CD4-positive, alpha-beta T cell treated with Interleukin-12 subunit alpha and Interleukin-12 subunit beta, for 1 hour (primary cell): ENCODE measurements at regions not wholly inside any gene's neighbourhood (a gene's known extent, or its start where the extent isn't known, plus 50 kb on each side); places are given as distances from the start of the nearest gene placed in this dataset.
"Not testable (repeated sequence)": the region's sequence is repeated elsewhere in the genome, so short reads cannot be mapped to it uniquely, and the experiment has no call there.

Source experiments
- DNase-seq: peaks from one replicate; pipeline ENCODE4 v3.0.0-alpha.2; 2020

DNA sequence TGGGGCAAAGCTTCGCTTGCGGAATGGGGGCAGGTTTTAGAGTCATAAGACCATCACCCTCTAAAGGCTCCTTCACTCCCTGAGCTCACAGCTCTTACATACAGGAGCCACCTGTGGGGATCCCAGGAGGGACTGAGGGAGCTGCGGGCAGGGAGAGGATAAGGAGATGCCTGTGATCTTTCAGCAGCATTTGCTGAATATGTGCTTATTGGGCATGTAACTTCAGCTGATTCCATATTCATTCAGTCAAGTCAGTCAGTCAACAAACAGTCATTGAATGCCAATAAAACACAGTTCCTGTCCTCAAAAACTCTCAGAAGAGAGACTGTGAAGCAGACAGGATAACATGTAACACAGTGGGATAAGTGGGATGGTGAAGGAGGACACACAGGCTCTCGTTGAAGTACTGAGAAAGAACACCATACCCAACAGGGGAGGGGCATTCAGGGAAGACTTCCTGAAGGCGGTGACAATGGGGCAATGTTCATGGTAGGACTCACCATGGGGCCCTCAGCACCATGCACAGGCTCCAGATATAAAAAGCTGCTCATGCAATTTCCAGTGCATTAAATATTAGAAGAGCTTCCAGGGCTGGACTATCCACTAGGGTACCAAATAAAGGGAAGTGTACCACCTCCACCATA lies 240.9 kb downstream of the UACA start:
- DNase-seq = no peak

DNA sequence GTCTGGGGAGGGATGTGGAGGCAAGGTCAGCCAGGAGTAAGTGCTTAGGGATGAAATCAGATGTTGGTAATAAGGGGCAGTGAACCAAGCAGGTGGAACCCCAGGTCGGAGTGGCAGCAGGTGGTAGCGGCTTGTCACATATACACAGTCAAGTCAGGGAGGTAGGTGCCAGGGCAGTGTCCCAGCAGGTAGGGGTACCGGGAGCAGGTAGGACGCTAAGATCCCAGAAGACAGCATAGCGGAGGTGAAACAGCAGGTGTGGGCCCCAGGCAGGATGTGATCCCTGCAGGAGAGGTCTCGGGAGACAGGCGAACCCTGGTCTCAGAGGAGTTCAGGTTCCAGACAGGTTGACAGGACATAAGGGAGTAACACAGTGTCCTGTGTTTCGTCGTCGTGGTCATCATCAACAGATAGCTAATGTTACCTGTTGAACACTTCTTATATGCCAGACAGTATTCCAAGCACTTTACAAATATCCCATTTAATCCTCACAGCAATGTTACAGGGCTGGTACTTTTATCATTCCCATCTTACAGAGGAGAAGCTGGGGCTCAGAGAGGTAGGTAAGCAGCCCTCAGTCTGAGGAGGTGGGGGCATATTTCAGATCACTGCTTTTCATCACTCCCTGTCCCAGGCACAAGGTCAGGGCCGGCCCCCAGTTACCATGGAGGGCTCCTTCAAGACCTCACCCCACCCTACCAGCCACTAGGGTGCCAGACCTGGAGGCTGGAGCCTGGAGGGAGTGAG lies 241.6 kb downstream of the UACA start:
- no peak for DNase-seq

DNA sequence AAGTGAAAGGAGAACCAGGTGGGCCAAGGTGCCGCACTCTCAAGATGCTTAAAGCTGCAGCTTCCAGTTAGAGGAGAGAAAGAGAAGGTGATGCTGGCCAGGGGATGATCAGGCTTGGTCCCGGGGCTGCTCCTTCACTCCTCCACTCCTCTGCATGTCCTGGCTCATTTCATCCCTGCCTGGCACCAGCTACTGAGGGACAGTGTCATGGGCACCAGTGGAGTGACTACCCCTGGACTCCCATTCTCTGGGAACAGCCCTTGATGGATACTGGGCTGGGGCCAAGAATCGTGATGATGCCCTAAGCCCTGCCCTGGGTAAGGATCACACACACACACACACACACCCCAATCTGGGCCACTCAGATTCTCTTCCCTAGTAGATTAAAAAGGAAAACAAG lies 243.7 kb downstream of the UACA start:
- DNase-seq = no peak

GRCh38 chr15:70519004-70519365 lies 244.4 kb downstream of the UACA start:
- no peak for DNase-seq

DNA sequence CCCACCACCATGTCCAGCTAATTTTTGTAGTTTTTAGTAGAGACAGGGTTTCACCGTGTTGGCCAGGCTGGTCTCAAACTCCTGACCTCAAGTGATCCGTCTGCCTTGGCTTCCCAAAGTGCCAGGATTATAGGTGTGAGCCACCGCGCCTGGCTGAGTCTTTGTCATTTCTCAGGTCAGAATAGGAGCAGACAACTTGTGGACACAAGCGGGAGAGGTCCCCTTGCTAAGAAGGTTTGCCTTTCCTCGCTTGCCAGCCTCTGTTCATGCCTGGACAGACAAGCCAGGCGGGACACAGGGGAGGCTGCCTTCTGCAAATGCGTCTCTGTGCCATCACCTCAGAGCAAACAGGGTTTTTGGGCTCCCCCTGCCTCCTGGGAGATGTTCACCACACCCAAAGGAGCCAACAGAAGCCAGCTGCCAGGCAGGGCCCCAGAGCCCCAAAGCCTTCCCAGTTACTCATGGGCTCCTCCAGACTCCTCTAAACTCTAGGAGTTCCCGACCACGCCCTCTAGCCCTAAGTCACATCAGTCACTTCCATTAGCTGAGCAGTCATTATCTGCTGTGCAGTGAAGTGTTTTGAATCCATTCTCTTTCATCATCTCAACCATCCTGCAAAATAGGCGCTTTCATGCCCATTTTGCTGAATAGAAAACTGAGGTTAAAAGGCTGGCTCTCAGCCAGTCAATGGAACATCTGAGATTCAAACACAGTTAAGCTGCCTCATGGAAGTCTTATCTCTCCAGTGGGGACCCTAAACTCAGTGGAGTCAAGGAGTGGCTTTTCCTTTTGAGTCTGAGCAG lies 245.0 kb downstream of the UACA start:
- DNase-seq = no peak

- DNase-seq = no peak
Observed at GRCh38 chr15:70517194-70517590, 246.2 kb downstream of the UACA start.

- DNase-seq = no peak
Observed at GRCh38 chr15:70516408-70517193, 246.8 kb downstream of the UACA start.

DNA sequence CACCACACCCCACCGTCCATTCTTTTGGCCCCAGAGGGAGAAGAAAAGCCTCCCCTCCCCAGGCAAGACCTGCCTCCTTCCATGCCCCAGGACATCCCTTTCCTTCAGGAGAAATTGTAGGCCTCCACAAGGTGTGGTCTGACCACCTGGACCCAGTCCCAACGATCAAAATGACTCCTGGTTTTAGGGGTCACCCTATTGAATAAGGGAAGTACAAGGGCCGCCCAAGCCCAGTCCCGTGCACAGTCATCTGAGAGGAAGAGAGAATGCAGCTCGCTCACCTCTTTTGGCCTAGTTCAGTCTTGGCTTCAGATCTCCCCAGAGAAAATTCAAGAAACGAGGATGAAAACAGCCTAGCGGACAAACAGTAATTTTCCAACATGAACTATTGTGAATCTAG lies 249.1 kb downstream of the UACA start:
- no peak for DNase-seq

GRCh38 chr15:70513819-70514218 lies 249.5 kb downstream of the UACA start:
- DNase-seq = no peak

- DNase-seq = peak; percentile 65
Observed at GRCh38 chr15:70512772-70513362, 250.5 kb downstream of the UACA start.

GRCh38 chr15:70511972-70512587 lies 251.3 kb downstream of the UACA start:
- DNase-seq = not testable (repeated sequence)

- no peak for DNase-seq
Observed at GRCh38 chr15:70510433-70510832, 252.9 kb downstream of the UACA start.

DNA sequence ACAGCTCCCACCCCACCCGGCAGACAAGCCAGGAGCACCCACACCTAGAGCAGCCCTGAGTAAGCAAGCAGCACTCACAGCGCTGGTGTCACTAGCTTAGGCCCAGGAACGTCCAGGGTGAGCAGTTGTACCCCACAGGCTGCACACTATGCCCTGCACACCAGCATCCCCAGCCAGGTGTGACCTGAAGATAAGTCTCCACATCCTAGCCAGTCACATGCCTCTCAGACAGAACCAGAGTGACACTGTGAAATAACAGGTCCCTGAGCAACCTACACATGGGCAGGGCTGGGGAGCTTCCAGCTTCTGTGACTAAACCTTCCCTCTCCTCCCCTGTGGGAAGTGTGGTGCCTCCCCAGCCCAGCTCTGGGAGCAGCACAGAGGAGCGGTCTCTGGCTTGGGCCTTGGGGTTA lies 253.6 kb downstream of the UACA start:
- no peak for DNase-seq

- peak; percentile 32 for DNase-seq
Observed at GRCh38 chr15:70509282-70509662, 254.1 kb downstream of the UACA start.

DNA sequence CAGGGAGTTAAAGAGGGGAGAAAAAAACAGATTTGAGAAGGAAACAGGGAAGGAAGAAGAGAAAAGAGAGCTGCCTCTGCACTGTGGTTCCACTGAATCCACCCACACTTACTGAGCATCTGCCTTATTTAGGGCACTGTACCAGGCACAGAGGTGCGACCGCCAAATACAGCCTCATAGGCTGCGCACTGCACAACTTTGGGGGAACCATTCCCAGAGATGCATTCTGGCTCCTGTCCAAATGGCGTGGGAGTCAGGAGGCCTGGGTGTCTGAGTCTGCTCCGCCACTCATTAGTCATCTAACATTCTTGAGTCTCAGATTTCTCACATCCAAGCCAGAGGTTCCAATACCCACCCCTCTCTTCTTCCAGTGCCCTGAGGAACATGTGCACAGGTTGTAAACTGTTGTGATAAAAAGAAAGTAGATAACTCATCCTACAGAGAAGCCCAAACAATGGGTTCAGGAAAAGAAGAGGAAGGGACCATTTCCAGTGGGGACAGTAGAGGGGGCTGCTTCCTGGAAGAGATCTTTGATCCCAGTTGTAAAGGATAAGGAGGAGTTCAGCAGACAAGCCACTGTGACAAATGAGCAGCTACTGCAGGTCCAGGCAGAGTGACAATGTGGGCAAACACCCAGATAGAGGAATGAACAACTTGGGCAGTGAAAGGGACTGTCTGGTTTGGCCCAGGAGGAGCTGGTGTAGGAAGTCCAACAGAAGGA lies 254.6 kb downstream of the UACA start:
- no peak for DNase-seq

- peak; percentile 33 for DNase-seq
Observed at GRCh38 chr15:70507772-70508371, 255.5 kb downstream of the UACA start.

DNA sequence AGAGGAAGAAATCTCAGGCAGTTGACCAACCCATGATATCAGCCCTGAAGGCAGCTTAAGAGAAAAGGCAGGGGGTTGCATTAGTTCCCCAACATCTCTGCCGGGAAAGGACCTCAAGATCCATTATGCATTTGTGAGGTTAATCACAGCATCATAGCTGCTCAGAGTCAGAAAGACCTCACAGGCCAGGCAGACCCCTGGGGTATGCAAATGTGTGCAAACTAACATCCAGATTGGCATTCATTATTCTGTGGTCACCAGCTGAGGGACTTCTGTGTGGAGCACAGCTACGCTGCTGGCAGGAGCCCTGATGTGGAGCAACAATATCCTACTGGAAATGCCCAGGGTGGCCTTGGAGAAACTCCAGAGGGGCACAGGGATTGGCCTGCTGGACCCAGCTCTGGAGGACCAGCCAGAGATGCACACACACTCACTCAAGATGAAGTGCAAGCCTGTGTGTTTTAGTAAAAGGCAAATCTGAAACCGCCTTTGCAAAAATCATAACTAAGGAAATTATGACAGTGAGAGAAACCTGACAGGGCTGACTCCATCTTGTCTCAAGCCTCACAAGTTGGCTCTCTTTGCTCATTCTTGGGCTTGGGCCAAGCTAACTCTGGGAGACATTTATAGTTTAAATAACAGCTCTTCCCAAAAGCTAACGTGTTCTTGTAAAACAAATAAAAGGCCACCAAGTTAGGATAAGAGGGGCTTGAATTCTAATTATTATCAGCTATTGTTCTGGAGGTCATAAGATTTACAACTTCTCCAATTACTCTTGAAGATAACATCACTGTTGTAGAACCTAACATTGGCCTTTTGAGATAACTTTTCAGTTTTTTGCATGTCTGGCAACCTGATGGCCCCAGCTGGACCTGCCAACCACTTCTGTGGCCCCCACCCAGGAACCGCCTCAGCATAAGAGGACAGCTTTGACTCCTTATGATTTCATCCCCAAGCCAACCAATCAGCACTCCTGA lies 257.1 kb downstream of the UACA start:
- DNase-seq = no peak

DNA sequence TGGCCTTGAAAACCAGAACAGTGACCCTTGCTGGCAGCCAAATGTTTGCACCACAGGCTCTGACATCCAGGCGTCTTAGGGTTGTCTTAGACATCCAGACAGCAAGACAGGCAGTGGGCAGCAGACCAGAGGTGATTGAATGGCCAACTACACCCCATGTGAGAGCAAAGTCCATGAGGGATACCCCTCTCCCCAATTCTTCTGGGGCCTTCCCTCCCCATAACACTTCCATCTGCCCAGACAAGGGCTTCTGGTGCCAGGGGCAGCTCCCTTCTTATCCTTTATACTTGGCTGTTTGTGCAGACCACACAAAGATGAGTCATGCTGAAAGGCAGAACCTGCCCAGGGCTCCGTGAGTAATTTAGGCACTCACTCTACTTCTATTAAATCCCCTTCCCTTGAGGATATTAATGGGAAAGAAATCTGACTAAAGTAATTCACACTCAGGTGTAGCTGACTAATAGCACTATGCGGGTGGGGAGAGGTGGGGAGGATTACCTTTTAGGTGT lies 257.9 kb downstream of the UACA start:
- DNase-seq = no peak

DNA sequence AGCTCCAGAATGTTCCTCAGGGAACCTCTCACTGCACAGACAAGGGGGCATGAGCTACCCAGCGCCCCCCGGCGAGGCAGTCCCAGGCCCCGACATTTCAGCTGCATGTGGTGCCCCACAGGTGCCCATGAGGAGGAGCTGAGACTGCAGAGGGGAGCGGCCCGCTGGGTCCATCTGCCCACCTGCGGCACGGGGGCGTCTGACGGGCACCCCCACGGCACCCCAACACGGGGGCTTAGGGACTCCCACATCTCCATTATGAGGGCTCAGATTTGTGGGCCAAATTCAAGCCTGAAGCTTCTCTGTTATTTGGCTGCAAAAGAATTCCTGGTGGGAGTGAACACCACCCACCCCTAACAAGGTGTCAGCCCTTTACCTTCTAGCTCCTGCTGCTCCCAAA lies 258.4 kb downstream of the UACA start:
- no peak for DNase-seq
